ENCODE measurements at regions not wholly inside any gene's neighbourhood (a gene's known extent, or its start where the extent isn't known, plus 50 kb on each side); places are given as distances from the start of the nearest gene placed in this dataset.

GRCh38 chr2:118496467-118496866, 351.0 kb downstream of the EN1 start:
- RAD21 ChIA-PET (ENCODE audit: unreplicated experiment), result no interaction called here
- Histone ChIP-seq H3K27me3 (replicated peaks in 1 of 2; ENCODE audit: control insufficient read depth in 2 of 2, insufficient read depth in 2 of 2, low read length in 1 of 2) (no peaks in the 10 kb centered on the region), H3K4me3 (no peak overlapping the region), H3K4me2 (ENCODE audit: control insufficient read depth, insufficient read depth) (no peak overlapping the region), H3K9me3 (replicated peaks; ENCODE audit: control insufficient read depth, insufficient read depth, low read length) (no peaks in the 10 kb centered on the region), H4K20me1 (ENCODE audit: control insufficient read depth, insufficient read depth) (no peaks in the 10 kb centered on the region), H2AFZ (ENCODE audit: control insufficient read depth, low read depth, low read length) (no peak overlapping the region), H3K4me1 (ENCODE audit: control insufficient read depth, insufficient read depth, low read length) (no peaks in the 10 kb centered on the region), H3K36me3 (ENCODE audit: control insufficient read depth in 2 of 2, insufficient read depth in 2 of 2, low read length in 1 of 2) (no peaks in the 10 kb centered on the region), H3K27ac (ENCODE audit: control insufficient read depth, insufficient read depth) (no peak overlapping the region), H3K9ac (ENCODE audit: control insufficient read depth, insufficient read depth, low read length) (no peak overlapping the region), H3K79me2 (ENCODE audit: control insufficient read depth, insufficient read depth, low read length) (no peaks in the 10 kb centered on the region)
- TF ChIP-seq KLF5 (IDR thresholded peaks at IDR 0.05; ENCODE audit: partially characterized antibody) (no peak), RFX5 (IDR thresholded peaks at IDR 0.05; ENCODE audit: low read depth, low read length) (no peak), NR2C1 (IDR thresholded peaks at IDR 0.05) (no peak), ZBTB40 (IDR thresholded peaks at IDR 0.05; ENCODE audit: borderline replicate concordance) (no peak), NRF1 (conservative IDR thresholded peaks at IDR 0.05; ENCODE audit: low read depth, low read length) (no peak)
- FAIRE-seq, result no peak
- WGBS (ENCODE audit: insufficient coverage, insufficient replicate concordance, low lambda C conversion rate, missing lambda C conversion rate), result 31% methylated on average over 5 of the region's 5 CpGs
- POLR2A ChIA-PET, result no interaction called here
- BruUV-seq (replicated peaks), result no TSS peak
- intact Hi-C loops (cut with micrococcal nuclease; ENCODE audit: unreplicated experiment) (no loop called here), in situ Hi-C loops (cut with MboI) (no loop called here)
- CTCF ChIA-PET, result no interaction called here
- no peak for DNase-seq (ENCODE audit: low read depth, low spot score)
- no peak for ATAC-seq
- SMC1A ChIA-PET (ENCODE audit: uncharacterized antibody, unreplicated experiment), result no interaction called here

All from GM12878 (cell line).